Activated T-cell treated with anti-CD3 and anti-CD28 coated beads, Interleukin-2, amount 50 U/mL, for 1 hour (primary cell): ENCODE measurements at regions not wholly inside any gene's neighbourhood (a gene's known extent, or its start where the extent isn't known, plus 50 kb on each side); places are given as distances from the start of the nearest gene placed in this dataset.

Experiments used
- DNase-seq: peaks from one replicate; pipeline ENCODE4 v3.0.0-alpha.2; 2020

- no peak for DNase-seq
Observed at GRCh38 chr1:239736479-239736878, 350.1 kb downstream of the CHRM3 start.

GRCh38 chr1:239739375-239739774 is 352.3 kb upstream of the FMN2 start:
- no peak for DNase-seq

GRCh38 chr1:239739919-239740318 is 351.8 kb upstream of the FMN2 start:
- no peak for DNase-seq

GRCh38 chr1:239742416-239743109 is 349.1 kb upstream of the FMN2 start:
- DNase-seq, result no peak

- no peak for DNase-seq
Observed at GRCh38 chr1:239744851-239745250, 346.8 kb upstream of the FMN2 start.

- no peak for DNase-seq
Observed at GRCh38 chr1:239755107-239755912, 336.4 kb upstream of the FMN2 start.

GRCh38 chr1:239757716-239758115 is 334.0 kb upstream of the FMN2 start:
- DNase-seq, result no peak

- no peak for DNase-seq
Observed at GRCh38 chr1:239758756-239759155, 332.9 kb upstream of the FMN2 start.

GRCh38 chr1:239761509-239761908 is 330.2 kb upstream of the FMN2 start:
- DNase-seq, result no peak

GRCh38 chr1:239763850-239764249 is 327.8 kb upstream of the FMN2 start:
- no peak for DNase-seq

GRCh38 chr1:239764546-239764945 is 327.1 kb upstream of the FMN2 start:
- no peak for DNase-seq

- no peak for DNase-seq
Observed at GRCh38 chr1:239765163-239765562, 326.5 kb upstream of the FMN2 start.

GRCh38 chr1:239771550-239771949 is 320.1 kb upstream of the FMN2 start:
- no peak for DNase-seq

- no peak for DNase-seq
Observed at GRCh38 chr1:239772446-239772845, 319.2 kb upstream of the FMN2 start.

GRCh38 chr1:239775466-239775865 is 316.2 kb upstream of the FMN2 start:
- DNase-seq, result no peak

- no peak for DNase-seq
Observed at GRCh38 chr1:239778208-239778813, 313.4 kb upstream of the FMN2 start.

- no peak for DNase-seq
Observed at GRCh38 chr1:239779962-239780361, 311.7 kb upstream of the FMN2 start.

GRCh38 chr1:239784896-239785295 is 306.8 kb upstream of the FMN2 start:
- no peak for DNase-seq

GRCh38 chr1:239785576-239785975 is 306.1 kb upstream of the FMN2 start:
- DNase-seq, result no peak

GRCh38 chr1:239786464-239786863 is 305.2 kb upstream of the FMN2 start:
- DNase-seq, result no peak

- DNase-seq, result no peak
Observed at GRCh38 chr1:239792157-239792556, 299.5 kb upstream of the FMN2 start.

GRCh38 chr1:239795304-239795703 is 296.4 kb upstream of the FMN2 start:
- DNase-seq, result no peak

- no peak for DNase-seq
Observed at GRCh38 chr1:239799617-239800016, 292.1 kb upstream of the FMN2 start.

- no peak for DNase-seq
Observed at GRCh38 chr1:239800861-239801260, 290.8 kb upstream of the FMN2 start.
